CMK (cell line): ENCODE measurements at regions not wholly inside any gene's neighbourhood (a gene's known extent, or its start where the extent isn't known, plus 50 kb on each side); places are given as distances from the start of the nearest gene placed in this dataset.

Experiments
- DNase-seq: peaks from one replicate; pipeline ENCODE4 v3.0.0-alpha.2; 2010; ENCODE audit warnings: low read depth

DNA sequence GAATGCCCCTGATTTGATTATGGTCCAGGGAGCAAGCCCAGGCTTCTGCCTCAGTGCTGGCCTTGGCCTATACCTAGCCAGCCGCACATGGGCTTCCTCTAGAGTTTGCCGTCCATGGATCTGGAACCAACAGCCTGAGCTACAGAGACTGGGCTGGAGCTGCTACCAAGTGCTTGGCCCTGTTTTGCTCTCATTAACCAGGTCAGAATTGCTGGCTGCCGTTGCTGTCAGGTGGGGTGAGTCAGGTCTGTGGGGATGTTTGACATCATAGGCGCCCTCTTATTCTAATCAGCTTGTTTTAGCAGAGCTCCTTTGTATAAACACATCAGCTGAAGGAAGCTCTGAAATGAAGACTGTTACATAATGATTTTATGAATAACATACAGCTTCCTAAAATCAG is 83.1 kb upstream of the PHACTR2 start:
- DNase-seq = no peak

DNA sequence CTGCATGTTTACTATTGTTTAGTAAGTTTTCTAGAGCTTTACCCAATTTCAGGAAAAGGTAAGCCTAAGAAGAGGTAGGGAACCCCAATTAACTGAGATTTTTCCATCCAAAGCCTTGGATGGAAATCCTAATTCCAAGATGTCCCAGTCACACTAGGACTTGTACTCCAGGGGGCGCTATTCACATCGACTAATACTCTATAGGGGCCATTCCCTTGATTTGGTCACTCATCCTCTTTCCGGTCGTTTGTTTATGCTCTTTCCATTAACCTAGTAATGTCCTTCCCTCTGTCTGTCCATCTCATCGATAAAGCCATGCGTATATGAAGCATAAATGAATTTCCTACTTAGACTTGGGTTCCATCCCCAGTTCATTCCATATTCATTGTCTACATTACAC is 80.8 kb upstream of the FUCA2 start:
- DNase-seq = no peak

DNA sequence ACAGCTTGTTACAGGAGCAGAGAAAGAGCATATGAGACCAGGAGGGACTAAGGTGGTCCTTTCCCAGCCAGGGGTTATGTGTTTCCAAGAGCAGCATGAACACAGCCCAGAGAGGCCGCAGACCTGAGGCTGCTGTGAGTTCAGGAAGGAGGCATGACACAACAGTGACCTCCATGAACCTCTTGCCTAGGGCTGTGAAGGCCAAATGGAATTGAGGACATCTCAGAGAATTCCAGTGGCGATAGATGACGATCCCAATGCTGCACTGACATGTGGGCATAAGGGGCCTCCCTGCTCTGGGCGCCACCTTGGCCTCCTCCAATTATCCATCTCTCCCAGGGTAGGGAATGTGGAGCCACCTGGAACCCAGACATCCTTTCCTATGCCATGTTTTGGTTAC is 79.9 kb upstream of the FUCA2 start:
- DNase-seq = no peak

DNA sequence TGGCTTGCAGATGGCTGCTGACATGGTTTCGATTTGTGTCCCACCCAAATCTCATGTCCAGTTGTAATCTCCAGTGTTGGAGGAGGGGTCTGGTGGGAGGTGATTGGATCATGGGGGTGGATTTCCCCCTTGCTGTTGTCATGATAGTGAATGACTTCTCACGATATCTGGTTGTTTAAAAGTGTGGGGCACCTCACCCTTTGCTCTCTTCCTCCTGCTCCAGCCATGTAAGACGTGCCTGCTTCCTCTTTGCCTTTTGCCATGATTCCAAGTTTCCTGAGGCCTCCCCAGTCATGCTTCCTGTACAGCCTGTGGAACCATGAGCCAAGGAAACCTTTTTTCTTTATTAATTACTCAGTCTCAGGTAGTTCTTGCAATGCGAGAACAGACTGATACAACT is 77.6 kb upstream of the FUCA2 start:
- no peak for DNase-seq

- no peak for DNase-seq
Measured at GRCh38 chr6:143586557-143586956, 75.0 kb upstream of the FUCA2 start.

DNA sequence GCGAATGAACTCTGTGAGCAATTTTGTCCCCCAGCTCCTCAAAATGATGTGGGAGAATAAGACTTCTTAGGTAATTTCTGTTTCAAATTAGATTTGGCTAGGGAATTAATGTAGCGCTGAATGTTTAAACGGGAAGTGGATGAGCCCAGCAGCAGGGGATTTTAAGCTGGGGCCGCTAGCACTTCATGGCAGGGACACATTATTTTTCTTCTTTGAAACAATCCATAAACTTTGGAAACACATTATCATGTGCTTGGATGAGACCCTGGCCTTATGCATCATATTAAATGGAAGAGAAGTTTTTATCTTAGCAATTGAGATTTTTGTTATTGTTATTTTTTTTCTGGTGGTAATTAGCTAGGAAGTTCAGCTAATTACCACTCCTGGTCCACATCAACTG is 74.2 kb upstream of the FUCA2 start:
- DNase-seq = no peak

DNA sequence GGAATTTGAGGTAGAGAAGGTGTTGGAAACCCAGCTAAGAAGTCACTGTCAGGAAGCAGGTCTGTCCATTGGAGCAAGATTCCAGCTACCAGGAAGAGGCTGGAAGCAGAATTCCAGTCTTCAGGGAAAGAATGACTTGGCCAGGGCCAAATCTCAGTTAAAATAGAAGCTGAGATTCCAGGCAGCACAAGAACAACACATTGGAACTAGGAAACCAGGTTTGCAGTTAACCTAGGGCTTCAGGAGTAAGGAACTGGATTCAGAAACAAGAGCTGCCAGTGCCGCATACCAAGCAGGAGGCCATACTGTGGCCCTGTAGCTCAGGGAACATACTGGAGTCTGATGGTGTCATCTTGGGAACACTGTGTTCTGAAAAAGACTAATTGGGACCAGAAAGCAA is 73.7 kb upstream of the FUCA2 start:
- no peak for DNase-seq

GRCh38 chr6:143583542-143584327 is 72.2 kb upstream of the FUCA2 start:
- no peak for DNase-seq

DNA sequence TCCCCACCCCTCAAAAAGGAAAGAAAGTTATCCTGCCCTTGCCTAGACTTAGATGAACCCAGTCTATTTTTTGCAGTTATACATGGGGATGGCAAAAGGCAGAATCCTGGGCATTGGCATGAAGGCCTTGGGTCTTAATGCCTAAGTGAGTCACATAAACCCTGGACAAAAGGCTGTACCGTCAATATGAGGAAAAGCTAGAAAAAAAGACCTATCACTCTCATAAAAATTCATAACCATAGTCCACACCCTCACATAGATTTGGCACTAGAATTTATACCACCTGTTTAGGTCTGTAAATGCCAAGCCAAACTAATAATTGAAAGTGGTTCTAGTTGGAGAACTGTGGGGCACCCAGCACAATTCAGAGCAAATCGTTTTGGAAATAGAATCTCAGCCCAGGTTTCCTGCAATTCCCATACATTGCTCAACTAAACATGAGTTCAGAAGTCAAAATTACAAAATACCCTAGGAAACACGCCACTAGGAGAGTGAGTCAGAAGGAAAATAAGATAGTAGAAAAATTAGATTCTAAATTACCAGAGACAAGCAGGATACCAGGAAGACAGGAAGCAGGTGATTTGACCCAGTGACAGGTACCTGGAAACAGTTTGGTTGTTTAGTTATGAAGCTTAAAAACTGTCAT is 70.4 kb upstream of the FUCA2 start:
- no peak for DNase-seq

GRCh38 chr6:143579703-143580102 is 68.2 kb upstream of the FUCA2 start:
- no peak for DNase-seq

GRCh38 chr6:143578054-143578453 is 66.5 kb upstream of the FUCA2 start:
- no peak for DNase-seq

- DNase-seq = no peak
Measured at GRCh38 chr6:143575901-143576426, 64.4 kb upstream of the FUCA2 start.

GRCh38 chr6:143575440-143575839 is 63.9 kb upstream of the FUCA2 start:
- peak; percentile 47 for DNase-seq

DNA sequence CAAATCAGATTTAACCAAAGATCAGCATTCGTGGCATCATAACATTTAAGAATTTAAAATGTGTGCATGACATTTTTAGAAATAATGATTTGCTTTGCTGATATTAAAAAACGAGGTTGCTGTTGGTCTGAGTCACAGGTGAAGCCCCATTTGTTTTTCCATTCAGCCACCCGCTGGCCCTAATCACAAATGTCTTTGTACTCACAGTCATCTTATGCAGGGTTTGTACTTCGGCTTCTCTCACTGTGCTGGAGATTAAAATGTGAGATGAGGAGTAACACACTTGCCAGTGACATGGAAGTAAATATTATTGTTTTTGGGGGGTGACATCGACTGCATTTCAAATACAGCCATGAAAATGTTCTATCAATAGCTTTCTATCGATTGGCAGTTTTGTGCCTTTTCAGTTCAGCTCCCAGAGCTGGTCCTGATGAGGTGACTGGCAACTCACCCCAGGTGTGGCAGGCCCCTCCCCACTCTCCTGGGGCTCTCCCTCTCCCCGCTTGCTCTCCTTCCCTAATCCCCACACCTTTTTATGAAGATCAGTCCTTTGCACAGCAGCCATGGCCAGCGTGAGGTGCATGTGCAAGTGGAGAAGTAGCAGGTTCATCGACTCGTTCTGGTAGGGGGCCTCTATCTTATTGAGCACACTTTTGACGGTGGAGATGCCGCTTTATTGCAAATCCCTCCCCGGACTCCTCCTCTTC is 58.8 kb upstream of the FUCA2 start:
- no peak for DNase-seq

- DNase-seq = no peak
Measured at GRCh38 chr6:143569040-143569439, 57.5 kb upstream of the FUCA2 start.

DNA sequence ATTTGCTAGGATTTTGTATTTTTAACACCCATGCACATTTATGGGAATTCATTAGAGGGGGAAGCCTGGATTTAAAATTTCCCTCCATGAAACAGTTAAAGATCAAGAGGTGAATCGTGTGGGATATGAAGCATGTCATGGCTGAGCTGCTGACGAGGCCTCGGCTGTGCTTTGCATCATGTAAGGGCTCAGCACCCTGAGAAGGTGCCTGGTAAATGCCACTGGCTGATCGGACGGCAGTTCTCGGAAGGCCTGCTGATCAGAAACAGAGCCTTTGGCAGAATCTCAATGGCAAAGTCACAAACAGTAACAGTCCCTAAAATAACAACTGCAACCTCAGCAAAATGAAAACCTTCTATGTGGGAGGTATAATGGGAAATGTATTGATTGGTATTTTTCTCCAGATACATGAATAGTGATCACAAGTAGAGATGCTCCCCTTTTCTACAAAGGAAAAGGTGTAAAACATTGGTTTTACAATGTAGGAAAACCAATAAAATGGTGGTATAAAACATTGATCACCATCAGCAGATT is 53.0 kb upstream of the FUCA2 start:
- no peak for DNase-seq

DNA sequence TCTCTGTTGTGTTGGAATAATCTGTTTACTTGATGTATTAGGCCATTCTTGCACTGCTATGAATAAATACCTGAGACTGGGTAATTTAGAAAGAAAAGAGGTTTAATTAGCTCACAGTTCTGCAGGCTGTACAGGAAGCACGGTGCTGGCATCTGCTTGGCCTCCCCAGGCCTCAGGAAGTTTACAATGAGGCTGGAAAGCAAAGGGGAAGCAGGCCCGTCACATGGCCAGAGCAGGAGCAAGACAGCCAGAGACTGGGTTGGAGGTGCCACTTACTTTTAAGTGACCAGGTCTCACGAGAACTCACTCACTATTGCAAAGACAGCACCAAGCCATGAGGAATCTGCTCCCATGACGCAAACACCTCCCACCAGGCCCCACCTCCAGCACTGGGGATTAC is 50.6 kb upstream of the FUCA2 start:
- no peak for DNase-seq
